ENCODE measurements at regions not wholly inside any gene's neighbourhood (a gene's known extent, or its start where the extent isn't known, plus 50 kb on each side); places are given as distances from the start of the nearest gene placed in this dataset.

GRCh38 chr2:240258685-240259084, 118.2 kb upstream of the OTOS start:
- H3K4me1 Mint-ChIP-seq = peaks cover 18% of the 10 kb centered on the region
- no peak overlapping the region for H3K4me3 Mint-ChIP-seq
- Histone ChIP-seq H3K9me3 (ENCODE audit: low read depth) (no peaks in the 10 kb centered on the region), H3K9ac (no peak overlapping the region), H4K20me1 (ENCODE audit: low read depth) (no peaks in the 10 kb centered on the region), H2AFZ (replicated peaks) (no peak overlapping the region), H3K4me2 (no peak overlapping the region), H3K4me3 (no peak overlapping the region), H3K4me1 (peaks cover 6% of the 10 kb centered on the region), H3K79me2 (ENCODE audit: low read depth) (no peaks in the 10 kb centered on the region), H3K27ac (no peak overlapping the region), H3K27me3 (no peaks in the 10 kb centered on the region), H3K36me3 (no peaks in the 10 kb centered on the region), H3F3A (ENCODE audit: low read depth) (no peaks in the 10 kb centered on the region)
- TF ChIP-seq CTCF (IDR thresholded peaks at IDR 0.05) (no peak), EZH2phosphoT487 (IDR thresholded peaks at IDR 0.05) (no peak), EZH2 (IDR thresholded peaks at IDR 0.05) (no peak)
- H3K9me3 Mint-ChIP-seq = peaks cover 19% of the 10 kb centered on the region
- DNase-seq (ENCODE audit: low spot score) = no peak
- H3K27me3 Mint-ChIP-seq (ENCODE audit: insufficient read depth, low read depth) = peaks cover 15% of the 10 kb centered on the region
- H3K27ac Mint-ChIP-seq = no peak overlapping the region
- peaks cover 3% of the 10 kb centered on the region for H3K36me3 Mint-ChIP-seq

GRCh38 chr2:240259201-240259923, 118.9 kb upstream of the OTOS start:
- H3K4me1 Mint-ChIP-seq = peaks cover 14% of the 10 kb centered on the region
- H2AFZ ChIP-seq (replicated peaks) = no peak overlapping the region

GRCh38 chr2:240259924-240260529, 119.6 kb upstream of the OTOS start:
- no peak overlapping the region for H3K4me3 ChIP-seq
- Mint-ChIP-seq H3K4me1 (peaks cover 13% of the 10 kb centered on the region), H3K27ac (peak overlapping the region; percentile 4), H3K27me3 (ENCODE audit: insufficient read depth, low read depth) (peaks cover 15% of the 10 kb centered on the region), H3K4me3 (no peak overlapping the region), H3K9me3 (peaks cover 25% of the 10 kb centered on the region), H3K36me3 (peaks cover 4% of the 10 kb centered on the region)
- peaks cover 6% of the 10 kb centered on the region for H3K4me1 ChIP-seq
- no peak overlapping the region for H2AFZ ChIP-seq (replicated peaks)
- no peaks in the 10 kb centered on the region for H3K79me2 ChIP-seq (ENCODE audit: low read depth)
- H3K4me2 ChIP-seq = no peak overlapping the region
- no peak overlapping the region for H3K27ac ChIP-seq
- no peaks in the 10 kb centered on the region for H4K20me1 ChIP-seq (ENCODE audit: low read depth)
- DNase-seq (ENCODE audit: low spot score) = no peak
- no peak overlapping the region for H3K9ac ChIP-seq
- no peaks in the 10 kb centered on the region for H3F3A ChIP-seq (ENCODE audit: low read depth)
- TF ChIP-seq CTCF (IDR thresholded peaks at IDR 0.05) = no peak
- H3K9me3 ChIP-seq (ENCODE audit: low read depth) = no peaks in the 10 kb centered on the region
- no peaks in the 10 kb centered on the region for H3K36me3 ChIP-seq
- H3K27me3 ChIP-seq = no peaks in the 10 kb centered on the region

More at GRCh38 chr2:240259201-240259923, 118.9 kb upstream of the OTOS start:
- Histone ChIP-seq H3K36me3 (no peaks in the 10 kb centered on the region), H3K27ac (no peak overlapping the region), H4K20me1 (ENCODE audit: low read depth) (no peaks in the 10 kb centered on the region), H3K9ac (no peak overlapping the region), H3K4me1 (peaks cover 6% of the 10 kb centered on the region), H3K9me3 (ENCODE audit: low read depth) (no peaks in the 10 kb centered on the region), H3K79me2 (ENCODE audit: low read depth) (no peaks in the 10 kb centered on the region), H3F3A (ENCODE audit: low read depth) (no peaks in the 10 kb centered on the region), H3K4me3 (no peak overlapping the region), H3K4me2 (no peak overlapping the region), H3K27me3 (no peaks in the 10 kb centered on the region)
- Mint-ChIP-seq H3K9me3 (peaks cover 23% of the 10 kb centered on the region), H3K36me3 (peaks cover 4% of the 10 kb centered on the region), H3K27ac (no peak overlapping the region), H3K4me3 (no peak overlapping the region), H3K27me3 (ENCODE audit: insufficient read depth, low read depth) (peaks cover 15% of the 10 kb centered on the region)
- no peak for DNase-seq (ENCODE audit: low spot score)
- no peak for TF ChIP-seq CTCF (IDR thresholded peaks at IDR 0.05)
